ENCODE measurements at regions not wholly inside any gene's neighbourhood (a gene's known extent, or its start where the extent isn't known, plus 50 kb on each side); places are given as distances from the start of the nearest gene placed in this dataset.
"Not testable (repeated sequence)": the region's sequence is repeated elsewhere in the genome, so short reads cannot be mapped to it uniquely, and the experiment has no call there.

- dilution Hi-C loops (cut with HindIII; ENCODE audit: low sequenced_read_pairs, unreplicated experiment) = no loop called here
- POLR2A ChIA-PET (ENCODE audit: unreplicated experiment) = no interaction called here
- Histone ChIP-seq H3K18ac (ENCODE audit: low read depth, low read length) (no peak overlapping the region), H3K9me1 (ENCODE audit: insufficient read depth, low read length) (no peaks in the 10 kb centered on the region), H3K4ac (ENCODE audit: low read depth, low read length) (no peak overlapping the region), H3K4me1 (ENCODE audit: control insufficient read depth, insufficient read depth, low read length) (no peaks in the 10 kb centered on the region), H3K4me2 (ENCODE audit: low read depth, low read length) (no peak overlapping the region), H3K9me3 (ENCODE audit: control insufficient read depth, insufficient read depth, low read length) (no peaks in the 10 kb centered on the region), H2BK15ac (ENCODE audit: low read depth, low read length) (no peak overlapping the region), H4K5ac (ENCODE audit: low read depth, low read length) (no peak overlapping the region), H3K14ac (replicated peaks; ENCODE audit: low read depth, low read length) (no peak overlapping the region), H3K27me3 (ENCODE audit: control insufficient read depth, insufficient read depth, low read length) (no peaks in the 10 kb centered on the region), H2AK5ac (ENCODE audit: low read depth, low read length) (no peak overlapping the region), H3K4me3 (ENCODE audit: insufficient read depth, low read depth, low read length) (no peak overlapping the region), H4K91ac (ENCODE audit: insufficient read depth, low read depth, low read length) (no peak overlapping the region), H2BK5ac (ENCODE audit: low read depth, low read length, poor library complexity, severe bottlenecking) (no peak overlapping the region), H3K9ac (ENCODE audit: low read depth, low read length) (no peak overlapping the region), H2BK20ac (ENCODE audit: low read depth, low read length) (no peak overlapping the region), H3K36me3 (ENCODE audit: control insufficient read depth, insufficient read depth, low read length) (no peaks in the 10 kb centered on the region), H3K79me1 (ENCODE audit: low read depth in 1 of 2, low read length in 2 of 2) (no peaks in the 10 kb centered on the region), H3K56ac (ENCODE audit: extremely low read depth, insufficient read depth, low read length) (no peak overlapping the region), H2AK9ac (replicated peaks; ENCODE audit: low read depth, low read length, poor library complexity) (no peak overlapping the region), H3K27ac (ENCODE audit: insufficient read depth, low read length) (no peak overlapping the region), H2AFZ (replicated peaks; ENCODE audit: low read length, poor library complexity) (no peak overlapping the region), H4K20me1 (ENCODE audit: insufficient read depth, low read length) (no peaks in the 10 kb centered on the region), H4K8ac (ENCODE audit: low read depth in 2 of 2, low read length in 2 of 2) (no peak overlapping the region), H3K23ac (ENCODE audit: low read depth, low read length) (no peak overlapping the region), H2BK120ac (ENCODE audit: low read depth, low read length) (no peak overlapping the region)
- BruUV-seq (replicated peaks) = no TSS peak
- in situ Hi-C loops (cut with MboI; ENCODE audit: low sequenced_read_pairs) = no loop called here
- DNase-seq = no peak
- intact Hi-C loops (cut with micrococcal nuclease) = no loop called here
- TF ChIP-seq MAZ (IDR thresholded peaks at IDR 0.05; ENCODE audit: borderline replicate concordance, low read depth, low read length) = no peak
- no peak for TF ChIP-seq FOS (IDR thresholded peaks at IDR 0.05; ENCODE audit: low read depth, low read length)
- no peak for TF ChIP-seq USF2 (IDR thresholded peaks at IDR 0.05; ENCODE audit: low read depth, low read length)
- TF ChIP-seq SMC3 (IDR thresholded peaks at IDR 0.05; ENCODE audit: low read depth, low read length) = no peak
- TF ChIP-seq, protein P1, sequence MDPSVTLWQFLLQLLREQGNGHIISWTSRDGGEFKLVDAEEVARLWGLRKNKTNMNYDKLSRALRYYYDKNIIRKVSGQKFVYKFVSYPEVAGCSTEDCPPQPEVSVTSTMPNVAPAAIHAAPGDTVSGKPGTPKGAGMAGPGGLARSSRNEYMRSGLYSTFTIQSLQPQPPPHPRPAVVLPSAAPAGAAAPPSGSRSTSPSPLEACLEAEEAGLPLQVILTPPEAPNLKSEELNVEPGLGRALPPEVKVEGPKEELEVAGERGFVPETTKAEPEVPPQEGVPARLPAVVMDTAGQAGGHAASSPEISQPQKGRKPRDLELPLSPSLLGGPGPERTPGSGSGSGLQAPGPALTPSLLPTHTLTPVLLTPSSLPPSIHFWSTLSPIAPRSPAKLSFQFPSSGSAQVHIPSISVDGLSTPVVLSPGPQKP (IDR thresholded peaks at IDR 0.05; ENCODE audit: borderline replicate concordance, low read depth, low read length) = no peak
- no peak for TF ChIP-seq CEBPB (IDR thresholded peaks at IDR 0.05; ENCODE audit: low read depth, low read length)
- no peak for TF ChIP-seq RFX5 (IDR thresholded peaks at IDR 0.05; ENCODE audit: low read depth, low read length)
- no peak for TF ChIP-seq NFE2L2 (IDR thresholded peaks at IDR 0.05; ENCODE audit: low read depth, low read length)
- TF ChIP-seq RAD21 (IDR thresholded peaks at IDR 0.05; ENCODE audit: low read length) = no peak
- ATAC-seq (ENCODE audit: low read depth) = no peak
- CTCF ChIA-PET = no interaction called here
- WGBS, 2 experiments (ENCODE audit: extremely low coverage in 2 of 2, insufficient read length in 1 of 2) = no CpG with 5 or more reads among the region's 2 CpGs
These were observed 73.3 kb upstream of the ZDHHC15 start for GRCh38 chrX:75596178-75596577.

DNA sequence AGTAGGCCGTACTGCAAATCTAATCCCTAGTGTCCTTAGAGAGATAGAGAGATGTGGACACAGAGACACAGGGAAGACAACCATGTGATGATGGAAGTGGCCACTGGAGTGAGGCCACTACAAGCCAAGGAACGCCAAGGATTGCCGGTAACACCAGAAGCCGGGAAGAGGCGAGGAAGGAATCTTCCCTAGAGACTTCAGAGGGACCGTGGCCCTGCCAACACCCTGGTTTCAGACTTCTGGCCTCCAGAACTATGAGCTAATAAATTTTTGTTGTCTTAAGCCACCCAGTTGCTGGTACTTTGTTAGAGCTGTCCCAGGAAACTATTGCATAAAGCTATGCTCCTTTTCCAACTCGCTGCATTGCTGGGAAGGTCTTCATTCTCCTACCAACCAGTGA is 70.3 kb upstream of the ZDHHC15 start:
- H3K27ac ChIP-seq (ENCODE audit: insufficient read depth, low read length); ATAC-seq (ENCODE audit: low read depth); H2AFZ ChIP-seq (replicated peaks; ENCODE audit: low read length, poor library complexity); H3K27me3 ChIP-seq (ENCODE audit: control insufficient read depth, insufficient read depth, low read length); CTCF ChIA-PET; POLR2A ChIA-PET (ENCODE audit: unreplicated experiment); H4K5ac ChIP-seq (ENCODE audit: low read depth, low read length); H3K4ac ChIP-seq (ENCODE audit: low read depth, low read length); H3K14ac ChIP-seq (replicated peaks; ENCODE audit: low read depth, low read length); H2AK5ac ChIP-seq (ENCODE audit: low read depth, low read length); H2BK120ac ChIP-seq (ENCODE audit: low read depth, low read length); H3K79me1 ChIP-seq (ENCODE audit: low read depth in 1 of 2, low read length in 2 of 2); H3K4me2 ChIP-seq (ENCODE audit: low read depth, low read length); in situ Hi-C loops (cut with MboI; ENCODE audit: low sequenced_read_pairs); H3K9me1 ChIP-seq (ENCODE audit: insufficient read depth, low read length); H3K56ac ChIP-seq (ENCODE audit: extremely low read depth, insufficient read depth, low read length); H3K18ac ChIP-seq (ENCODE audit: low read depth, low read length); H4K8ac ChIP-seq (ENCODE audit: low read depth in 2 of 2, low read length in 2 of 2); H2BK15ac ChIP-seq (ENCODE audit: low read depth, low read length); H2AK9ac ChIP-seq (replicated peaks; ENCODE audit: low read depth, low read length, poor library complexity); H3K4me3 ChIP-seq (ENCODE audit: insufficient read depth, low read depth, low read length); H3K23ac ChIP-seq (ENCODE audit: low read depth, low read length); H4K20me1 ChIP-seq (ENCODE audit: insufficient read depth, low read length); intact Hi-C loops (cut with micrococcal nuclease); H4K91ac ChIP-seq (ENCODE audit: insufficient read depth, low read depth, low read length); H3K4me1 ChIP-seq (ENCODE audit: control insufficient read depth, insufficient read depth, low read length); H3K9me3 ChIP-seq (ENCODE audit: control insufficient read depth, insufficient read depth, low read length); H3K9ac ChIP-seq (ENCODE audit: low read depth, low read length); DNase-seq; H2BK5ac ChIP-seq (ENCODE audit: low read depth, low read length, poor library complexity, severe bottlenecking); H2BK20ac ChIP-seq (ENCODE audit: low read depth, low read length); BruUV-seq (replicated peaks); dilution Hi-C loops (cut with HindIII; ENCODE audit: low sequenced_read_pairs, unreplicated experiment); H3K36me3 ChIP-seq (ENCODE audit: control insufficient read depth, insufficient read depth, low read length): not testable (repeated sequence)
- no CpG with 5 or more reads among the region's 7 CpGs for WGBS, 2 experiments (ENCODE audit: extremely low coverage in 2 of 2, insufficient read length in 1 of 2)
